ENCODE measurements at regions not wholly inside any gene's neighbourhood (a gene's known extent, or its start where the extent isn't known, plus 50 kb on each side); places are given as distances from the start of the nearest gene placed in this dataset.

- Histone ChIP-seq H3K4me3 (no peak overlapping the region), H3K9ac (no peak overlapping the region), H3K4me2 (peak overlapping the region in 6 of 11 experiments; percentile 3 to 96 (median 90); a peak in 6 of 22 replicates), H3K9me3 (replicated peaks in 1 of 11) (peaks cover 0 to 6% (median 0%) of the 10 kb centered on the region in 11 experiments; a peak in 1 of 22 replicates), H3K27ac (no peak overlapping the region), H4K20me1 (no peaks in the 10 kb centered on the region), H3K27me3 (peaks cover 0 to 35% (median 0%) of the 10 kb centered on the region in 11 experiments; a peak in 3 of 22 replicates), H3K36me3 (no peaks in the 10 kb centered on the region), H3K4me1 (peaks cover 34 to 84% (median 45%) of the 10 kb centered on the region in 10 experiments)
- no peak for TF ChIP-seq Cebpa-rat (IDR thresholded peaks at IDR 0.05)
These were observed 505.8 kb upstream of the TNP1 start for GRCh38 chr2:217365656-217366055.

GRCh38 chr2:217364224-217364623 lies 504.4 kb upstream of the TNP1 start:
- Histone ChIP-seq H3K36me3 (no peaks in the 10 kb centered on the region), H3K27ac (peak overlapping the region in 9 of 11 experiments; percentile 50 to 88 (median 79); a peak in 17 of 22 replicates), H3K4me2 (peak overlapping the region; percentile 55 to 96 (median 81); a peak in 21 of 22 replicates), H3K4me1 (peaks cover 37 to 87% (median 59%) of the 10 kb centered on the region in 10 experiments), H3K9me3 (replicated peaks in 1 of 11) (peaks cover 0 to 6% (median 0%) of the 10 kb centered on the region in 11 experiments; a peak in 1 of 22 replicates), H3K27me3 (peaks cover 0 to 46% (median 0%) of the 10 kb centered on the region in 11 experiments; a peak in 4 of 22 replicates), H3K4me3 (peak overlapping the region in 1 of 10 experiments; percentile 0; a peak in 1 of 20 replicates), H3K9ac (peak overlapping the region in 5 of 11 experiments; percentile 55 to 68 (median 60); a peak in 8 of 22 replicates), H4K20me1 (no peaks in the 10 kb centered on the region)
- no peak for TF ChIP-seq Cebpa-rat (IDR thresholded peaks at IDR 0.05)

GRCh38 chr2:217363470-217363869 lies 503.6 kb upstream of the TNP1 start:
- Histone ChIP-seq H3K4me2 (peak overlapping the region; percentile 55 to 96 (median 81)), H3K9me3 (replicated peaks in 1 of 11) (peaks cover 0 to 6% (median 0%) of the 10 kb centered on the region in 11 experiments; a peak in 1 of 22 replicates), H3K4me1 (peaks cover 37 to 92% (median 64%) of the 10 kb centered on the region in 10 experiments), H3K36me3 (no peaks in the 10 kb centered on the region), H3K9ac (peak overlapping the region in 8 of 11 experiments; percentile 42 to 68 (median 59); a peak in 14 of 22 replicates), H3K27me3 (peaks cover 0 to 50% (median 0%) of the 10 kb centered on the region in 11 experiments; a peak in 4 of 22 replicates), H4K20me1 (no peaks in the 10 kb centered on the region), H3K4me3 (peak overlapping the region in 3 of 10 experiments; percentile 4 to 42 (median 26); a peak in 5 of 20 replicates), H3K27ac (peak overlapping the region in 9 of 11 experiments; percentile 50 to 88 (median 79); a peak in 18 of 22 replicates)
- peak in 10 of 11 experiments; percentile 10 to 90 (median 77); a peak in 16 of 22 replicates for TF ChIP-seq Cebpa-rat (IDR thresholded peaks at IDR 0.05)

GRCh38 chr2:217362710-217363109 lies 502.8 kb upstream of the TNP1 start:
- Histone ChIP-seq H3K36me3 (no peaks in the 10 kb centered on the region), H3K4me2 (peak overlapping the region; percentile 55 to 96 (median 81)), H3K27me3 (peaks cover 0 to 57% (median 0%) of the 10 kb centered on the region in 11 experiments; a peak in 4 of 22 replicates), H3K9ac (peak overlapping the region in 8 of 11 experiments; percentile 42 to 68 (median 59); a peak in 14 of 22 replicates), H3K27ac (peak overlapping the region in 9 of 11 experiments; percentile 50 to 88 (median 79); a peak in 18 of 22 replicates), H4K20me1 (no peaks in the 10 kb centered on the region), H3K4me1 (peaks cover 40 to 97% (median 65%) of the 10 kb centered on the region in 10 experiments), H3K9me3 (replicated peaks in 1 of 11) (peaks cover 0 to 6% (median 0%) of the 10 kb centered on the region in 11 experiments; a peak in 1 of 22 replicates), H3K4me3 (peak overlapping the region in 5 of 10 experiments; percentile 4 to 42 (median 22); a peak in 4 of 20 replicates)
- TF ChIP-seq Cebpa-rat (IDR thresholded peaks at IDR 0.05): no peak

GRCh38 chr2:217362286-217362685 lies 502.4 kb upstream of the TNP1 start:
- H3K36me3 ChIP-seq: no peaks in the 10 kb centered on the region
- H3K27me3 ChIP-seq: peaks cover 0 to 57% (median 0%) of the 10 kb centered on the region in 11 experiments; a peak in 4 of 22 replicates
- H4K20me1 ChIP-seq: no peaks in the 10 kb centered on the region
- TF ChIP-seq Cebpa-rat (IDR thresholded peaks at IDR 0.05): no peak
- peak overlapping the region in 10 of 11 experiments; percentile 55 to 96 (median 84); a peak in 18 of 22 replicates for H3K4me2 ChIP-seq
- H3K9ac ChIP-seq: peak overlapping the region in 4 of 11 experiments; percentile 55 to 66 (median 61); a peak in 4 of 22 replicates
- peaks cover 0 to 6% (median 0%) of the 10 kb centered on the region in 11 experiments; a peak in 1 of 22 replicates for H3K9me3 ChIP-seq (replicated peaks in 1 of 11)
- H3K4me1 ChIP-seq: peaks cover 44 to 99% (median 67%) of the 10 kb centered on the region in 10 experiments
- H3K27ac ChIP-seq: peak overlapping the region in 9 of 11 experiments; percentile 18 to 88 (median 79); a peak in 15 of 22 replicates
- no peak overlapping the region for H3K4me3 ChIP-seq

- no peak for TF ChIP-seq Cebpa-rat (IDR thresholded peaks at IDR 0.05)
- H3K4me3 ChIP-seq: peak overlapping the region in 1 of 10 experiments; percentile 25; a peak in 1 of 20 replicates
- no peaks in the 10 kb centered on the region for H3K36me3 ChIP-seq
- H3K27me3 ChIP-seq: peaks cover 0 to 59% (median 0%) of the 10 kb centered on the region in 11 experiments; a peak in 4 of 22 replicates
- H3K27ac ChIP-seq: peak overlapping the region in 9 of 11 experiments; percentile 50 to 88 (median 79); a peak in 18 of 22 replicates
- H3K9me3 ChIP-seq (replicated peaks in 1 of 11): peaks cover 0 to 6% (median 0%) of the 10 kb centered on the region in 11 experiments; a peak in 1 of 22 replicates
- H4K20me1 ChIP-seq: no peaks in the 10 kb centered on the region
- H3K4me1 ChIP-seq: peaks cover 46 to 96% (median 68%) of the 10 kb centered on the region in 10 experiments
- H3K4me2 ChIP-seq: peak overlapping the region; percentile 54 to 96 (median 80)
- H3K9ac ChIP-seq: peak overlapping the region in 7 of 11 experiments; percentile 23 to 66 (median 56); a peak in 10 of 22 replicates
These were observed 501.6 kb upstream of the TNP1 start for GRCh38 chr2:217361483-217361880.

GRCh38 chr2:217360781-217361482 lies 501.1 kb upstream of the TNP1 start:
- peak overlapping the region in 8 of 11 experiments; percentile 23 to 66 (median 53); a peak in 11 of 22 replicates for H3K9ac ChIP-seq
- H3K4me3 ChIP-seq: peak overlapping the region in 2 of 10 experiments; percentile 25 to 31; a peak in 2 of 20 replicates
- H3K27ac ChIP-seq: peak overlapping the region in 9 of 11 experiments; percentile 50 to 88 (median 79); a peak in 18 of 22 replicates
- peaks cover 0 to 6% (median 0%) of the 10 kb centered on the region in 11 experiments; a peak in 1 of 22 replicates for H3K9me3 ChIP-seq (replicated peaks in 1 of 11)
- H3K27me3 ChIP-seq: peaks cover 0 to 60% (median 0%) of the 10 kb centered on the region in 11 experiments; a peak in 4 of 22 replicates
- H3K4me2 ChIP-seq: peak overlapping the region; percentile 54 to 96 (median 80)
- TF ChIP-seq Cebpa-rat (IDR thresholded peaks at IDR 0.05): peak in 8 of 11 experiments; percentile 24 to 86 (median 68); a peak in 11 of 22 replicates
- peaks cover 46 to 91% (median 68%) of the 10 kb centered on the region in 10 experiments for H3K4me1 ChIP-seq
- H4K20me1 ChIP-seq: no peaks in the 10 kb centered on the region
- no peaks in the 10 kb centered on the region for H3K36me3 ChIP-seq

GRCh38 chr2:217360111-217360510 lies 500.2 kb upstream of the TNP1 start:
- TF ChIP-seq Cebpa-rat (IDR thresholded peaks at IDR 0.05): no peak
- Histone ChIP-seq H3K9me3 (replicated peaks in 1 of 11) (peaks cover 0 to 6% (median 0%) of the 10 kb centered on the region in 11 experiments; a peak in 1 of 22 replicates), H3K27me3 (peaks cover 0 to 57% (median 0%) of the 10 kb centered on the region in 11 experiments; a peak in 4 of 22 replicates), H3K36me3 (no peaks in the 10 kb centered on the region), H3K4me3 (0 out of 20 replicates have a peak overlapping the region, but pooled peaks of 2 of the 10 experiments have one; percentile 0 to 31), H3K4me1 (peaks cover 46 to 82% (median 67%) of the 10 kb centered on the region in 10 experiments), H4K20me1 (no peaks in the 10 kb centered on the region), H3K9ac (peak overlapping the region in 3 of 11 experiments; percentile 31 to 59 (median 58); a peak in 7 of 22 replicates), H3K4me2 (peak overlapping the region; percentile 54 to 96 (median 80); a peak in 20 of 22 replicates), H3K27ac (peak overlapping the region in 8 of 11 experiments; percentile 5 to 86 (median 77); a peak in 14 of 22 replicates)

Measured in BLaER1 treated with 17β-estradiol and CSF1 and Interleukin-3, amounts not matched to agents 10 nM and 100 nM (cell line).